ENCODE measurements at regions not wholly inside any gene's neighbourhood (a gene's known extent, or its start where the extent isn't known, plus 50 kb on each side); places are given as distances from the start of the nearest gene placed in this dataset.
A peak's percentile ranks its signal among the peaks of the same experiment; 100 is the strongest.

- in situ Hi-C loops (cut with HindIII; ENCODE audit: low pct_unique_long_range_greater_than_20kb, low sequenced_read_pairs) = no loop called here
- no peak for DNase-seq (ENCODE audit: low read depth, low spot score)
Observed at GRCh38 chr9:88237991-88238571, 99.8 kb upstream of the SPATA31C2 start.

DNA sequence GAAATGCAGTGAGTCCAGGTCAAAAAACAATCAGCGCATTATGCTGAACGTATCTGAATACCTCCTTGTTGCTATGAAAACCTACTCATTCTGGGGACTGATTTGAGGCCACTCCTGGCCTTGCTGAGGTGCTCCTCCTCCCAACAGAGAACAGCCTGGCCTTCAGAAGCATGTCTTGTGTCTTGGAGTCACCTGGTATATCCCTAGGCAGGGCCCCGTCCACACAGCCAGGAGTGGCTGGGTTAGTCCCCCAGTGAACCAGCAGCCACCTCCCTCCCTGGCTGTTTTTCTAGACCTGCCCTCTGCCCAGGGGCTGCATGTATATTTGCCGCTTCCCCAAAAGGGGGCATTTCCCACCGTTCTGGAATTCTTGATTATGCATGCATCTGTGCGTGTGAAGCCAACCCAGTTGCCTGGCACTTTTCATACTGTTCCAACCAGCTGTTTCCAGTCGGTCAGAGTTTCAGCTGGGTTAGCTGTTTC lies 99.2 kb upstream of the SPATA31C2 start:
- peak; percentile 45 for DNase-seq (ENCODE audit: low read depth, low spot score)
- in situ Hi-C loops (cut with HindIII; ENCODE audit: low pct_unique_long_range_greater_than_20kb, low sequenced_read_pairs) = no loop called here

- peak; percentile 40 for DNase-seq (ENCODE audit: low read depth, low spot score)
- in situ Hi-C loops (cut with HindIII; ENCODE audit: low pct_unique_long_range_greater_than_20kb, low sequenced_read_pairs) = no loop called here
Observed at GRCh38 chr9:88236511-88237478, 98.5 kb upstream of the SPATA31C2 start.

GRCh38 chr9:88235615-88236014 lies 97.3 kb upstream of the SPATA31C2 start:
- in situ Hi-C loops (cut with HindIII; ENCODE audit: low pct_unique_long_range_greater_than_20kb, low sequenced_read_pairs) = no loop called here
- DNase-seq (ENCODE audit: low read depth, low spot score) = no peak

DNA sequence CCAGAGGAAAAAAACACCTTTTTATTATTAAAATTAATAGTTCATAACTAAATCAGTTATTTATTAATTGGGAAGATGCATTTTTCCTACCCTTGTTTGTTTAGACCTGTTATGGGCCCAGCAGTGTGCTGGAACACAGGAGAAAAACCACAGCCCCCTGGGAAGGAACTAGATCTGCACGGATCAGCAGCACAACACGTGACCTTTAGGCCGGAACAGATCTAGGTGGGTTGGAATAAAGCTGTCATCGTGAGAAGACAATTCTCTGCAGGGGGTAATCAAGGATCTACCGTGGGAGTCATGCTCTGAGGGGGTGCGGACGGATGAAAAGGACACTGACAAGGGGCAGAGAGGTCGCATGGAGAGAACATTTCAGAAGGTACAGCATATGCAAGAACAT lies 95.8 kb upstream of the SPATA31C2 start:
- DNase-seq (ENCODE audit: low read depth, low spot score) = no peak
- in situ Hi-C loops (cut with HindIII; ENCODE audit: low pct_unique_long_range_greater_than_20kb, low sequenced_read_pairs) = no loop called here

- in situ Hi-C loops (cut with HindIII; ENCODE audit: low pct_unique_long_range_greater_than_20kb, low sequenced_read_pairs) = no loop called here
Observed at GRCh38 chr9:88233091-88233490, 94.8 kb upstream of the SPATA31C2 start.

DNA sequence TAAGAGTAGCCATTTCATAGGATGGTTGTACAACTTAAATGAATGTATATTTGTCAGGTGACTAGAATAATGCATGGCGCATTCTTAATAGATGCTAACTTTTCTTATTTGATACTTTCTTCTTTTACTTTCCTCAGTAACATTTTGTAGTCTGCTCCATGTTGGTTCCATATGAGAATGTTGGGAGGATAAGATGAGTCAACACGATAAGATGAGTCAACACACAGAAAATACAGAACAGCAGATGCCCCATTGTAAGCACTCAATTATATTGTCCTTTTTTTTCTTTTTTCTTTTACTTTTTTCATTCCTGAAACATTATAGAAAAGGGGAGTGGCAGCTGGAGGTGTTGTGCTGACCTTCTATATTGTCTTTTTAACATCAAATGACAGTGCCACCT lies 92.3 kb upstream of the SPATA31C2 start:
- no peak for DNase-seq (ENCODE audit: low read depth, low spot score)
- in situ Hi-C loops (cut with HindIII; ENCODE audit: low pct_unique_long_range_greater_than_20kb, low sequenced_read_pairs) = no loop called here

More at GRCh38 chr9:88233091-88233490, 94.8 kb upstream of the SPATA31C2 start:
- DNase-seq (ENCODE audit: low read depth, low spot score) = no peak

DNA sequence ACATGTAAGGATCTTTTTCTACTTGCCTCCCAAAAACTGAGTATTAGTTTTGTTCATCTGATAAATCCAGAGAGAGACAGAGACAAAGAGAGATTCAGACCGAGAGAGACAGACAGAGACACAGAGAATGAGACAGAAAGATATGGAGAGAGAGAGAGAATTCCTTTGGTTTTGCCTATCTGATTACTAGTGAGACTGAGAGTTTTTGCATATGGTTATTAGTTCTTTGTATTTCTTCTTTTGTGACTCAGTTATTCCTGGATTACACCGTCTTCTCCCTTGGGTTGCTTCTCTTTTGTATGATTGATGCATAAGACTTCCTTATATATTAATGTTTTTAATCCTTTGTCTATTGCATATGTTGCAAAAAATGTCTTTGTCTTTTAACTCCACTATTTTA lies 91.2 kb upstream of the SPATA31C2 start:
- DNase-seq (ENCODE audit: low read depth, low spot score) = no peak
- in situ Hi-C loops (cut with HindIII; ENCODE audit: low pct_unique_long_range_greater_than_20kb, low sequenced_read_pairs) = no loop called here

DNA sequence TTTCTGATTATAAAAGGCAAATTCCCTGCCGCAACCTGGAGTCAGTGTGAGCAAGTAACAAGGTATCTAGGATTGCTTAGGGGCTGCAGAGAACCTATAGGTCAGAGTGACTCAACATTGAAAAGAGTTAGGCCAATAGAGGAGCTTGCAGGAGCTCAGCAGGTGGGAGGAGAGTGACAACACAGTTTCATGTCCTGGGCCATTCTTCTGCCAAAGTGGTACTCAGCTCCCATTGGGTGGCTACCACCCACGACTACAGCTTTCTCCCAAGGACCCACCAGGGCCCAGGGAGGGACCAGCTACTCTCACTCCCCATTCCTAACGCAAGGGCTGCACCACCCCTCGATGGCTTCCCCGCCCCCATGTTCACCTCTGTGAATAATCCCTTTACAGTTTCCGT lies 86.7 kb upstream of the SPATA31C2 start:
- in situ Hi-C loops (cut with HindIII; ENCODE audit: low pct_unique_long_range_greater_than_20kb, low sequenced_read_pairs) = no loop called here
- no peak for DNase-seq (ENCODE audit: low read depth, low spot score)

GRCh38 chr9:88221105-88221504 lies 82.8 kb upstream of the SPATA31C2 start:
- in situ Hi-C loops (cut with HindIII; ENCODE audit: low pct_unique_long_range_greater_than_20kb, low sequenced_read_pairs) = no loop called here
- no peak for DNase-seq (ENCODE audit: low read depth, low spot score)

DNA sequence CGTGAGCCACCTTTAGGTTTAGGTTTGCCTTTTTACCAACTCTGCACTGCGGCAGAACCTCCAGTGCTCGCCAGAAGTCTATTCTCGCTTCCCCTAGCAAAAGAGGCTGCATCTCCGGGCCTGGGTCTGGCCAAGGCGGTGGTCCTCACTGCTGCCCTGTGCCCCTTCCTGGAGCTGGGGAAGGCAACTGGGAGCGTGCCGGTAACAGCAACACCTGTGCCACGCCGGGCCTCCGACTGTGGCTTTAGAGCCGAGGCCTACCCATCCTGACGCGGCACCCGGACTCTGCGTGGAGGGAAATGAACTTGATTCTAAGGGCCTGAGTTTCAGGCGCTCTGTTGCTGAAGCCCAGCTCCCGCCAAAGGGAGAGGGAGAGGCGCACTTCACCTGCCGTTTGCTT lies 82.4 kb upstream of the SPATA31C2 start:
- in situ Hi-C loops (cut with HindIII; ENCODE audit: low pct_unique_long_range_greater_than_20kb, low sequenced_read_pairs) = no loop called here
- DNase-seq (ENCODE audit: low read depth, low spot score) = no peak

- in situ Hi-C loops (cut with HindIII; ENCODE audit: low pct_unique_long_range_greater_than_20kb, low sequenced_read_pairs) = no loop called here
- DNase-seq (ENCODE audit: low read depth, low spot score) = no peak
Observed at GRCh38 chr9:88219601-88220000, 81.3 kb upstream of the SPATA31C2 start.

GRCh38 chr9:88218726-88219125 lies 80.5 kb upstream of the SPATA31C2 start:
- in situ Hi-C loops (cut with HindIII; ENCODE audit: low pct_unique_long_range_greater_than_20kb, low sequenced_read_pairs) = no loop called here

DNA sequence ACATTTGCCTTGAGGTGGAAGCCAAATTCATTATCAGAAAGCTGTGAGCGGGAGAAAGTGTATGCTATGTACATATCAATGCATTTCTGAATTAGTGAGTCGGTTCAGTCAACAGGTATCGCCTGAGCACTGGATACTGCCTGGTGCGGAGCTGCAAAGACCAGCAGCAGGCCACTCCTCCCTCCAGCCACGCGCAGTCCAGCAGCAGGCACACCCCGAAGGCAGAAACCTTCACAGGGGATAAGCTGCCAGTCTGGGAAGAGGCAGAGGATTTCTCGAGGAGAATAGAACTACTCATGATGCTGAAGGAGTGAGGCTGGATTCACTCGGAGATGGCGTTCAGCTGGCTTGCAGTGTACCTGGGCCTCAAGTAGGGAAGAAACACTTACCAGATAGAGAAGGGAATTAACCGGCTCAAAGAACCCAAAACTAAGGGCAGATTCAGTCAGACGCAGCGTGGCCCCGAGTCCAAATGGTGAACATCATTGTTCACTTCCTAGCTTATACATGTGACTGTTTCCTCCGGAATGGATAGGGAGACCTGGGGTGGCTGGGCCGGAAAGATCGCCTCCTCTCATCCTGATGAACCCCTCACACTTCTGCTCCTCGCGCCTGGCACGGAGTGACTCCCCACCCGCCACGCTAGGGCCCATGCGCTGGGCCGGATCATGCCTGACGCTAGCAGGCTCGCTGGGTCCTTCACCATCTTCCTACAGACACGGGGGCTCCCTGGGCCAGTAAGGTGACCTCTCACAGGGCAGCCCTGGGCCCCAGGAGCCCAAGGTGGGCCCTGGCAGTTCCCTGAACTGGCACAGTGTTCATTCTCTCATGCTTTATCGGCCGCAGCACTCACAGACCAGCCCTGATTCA lies 78.1 kb upstream of the SPATA31C2 start:
- DNase-seq (ENCODE audit: low read depth, low spot score) = no peak
- in situ Hi-C loops (cut with HindIII; ENCODE audit: low pct_unique_long_range_greater_than_20kb, low sequenced_read_pairs) = no loop called here

More at GRCh38 chr9:88218726-88219125, 80.5 kb upstream of the SPATA31C2 start:
- DNase-seq (ENCODE audit: low read depth, low spot score) = no peak

DNA sequence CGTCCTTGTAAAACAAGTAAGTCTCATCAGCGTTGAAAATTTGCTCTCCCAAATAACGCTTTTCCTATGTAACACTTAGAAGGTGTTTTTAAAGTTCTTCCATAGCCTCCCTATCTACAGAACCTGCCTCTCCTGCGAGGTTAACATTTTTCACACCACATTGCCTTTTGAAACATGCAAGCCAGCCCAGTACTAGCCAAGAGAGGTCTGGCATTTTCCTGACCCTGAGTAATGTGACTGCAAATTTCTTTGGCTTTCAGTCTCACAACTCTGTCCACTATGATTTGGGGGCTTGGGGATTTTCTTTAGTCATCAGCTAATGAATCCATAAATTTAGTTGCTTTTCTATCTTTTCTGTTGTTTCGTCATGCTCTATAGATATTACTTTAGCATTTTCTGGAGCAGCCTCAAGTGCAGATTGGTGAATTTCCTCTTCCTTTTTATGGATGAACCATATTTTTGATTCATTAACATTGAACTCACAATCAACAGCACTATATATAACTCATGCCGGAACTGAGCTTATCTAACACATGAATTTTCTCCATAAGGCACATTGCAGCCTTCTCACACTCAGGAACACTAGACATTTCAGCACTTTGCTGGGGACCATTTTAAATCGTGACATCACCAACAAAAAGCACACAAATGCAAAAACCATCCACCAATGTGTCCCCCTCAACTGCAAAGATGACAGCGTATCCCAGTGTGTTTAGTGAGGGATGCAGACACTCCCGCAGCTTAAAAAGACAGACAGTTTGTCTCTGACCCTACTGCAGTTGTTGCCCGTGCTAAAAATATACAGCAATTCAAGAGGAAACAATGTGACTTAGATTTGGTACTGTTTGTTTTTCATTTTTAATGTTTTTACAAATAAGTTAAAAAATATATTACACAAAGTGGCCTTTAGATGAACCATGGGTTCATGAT lies 77.2 kb upstream of the SPATA31C2 start:
- in situ Hi-C loops (cut with HindIII; ENCODE audit: low pct_unique_long_range_greater_than_20kb, low sequenced_read_pairs) = no loop called here
- no peak for DNase-seq (ENCODE audit: low read depth, low spot score)

DNA sequence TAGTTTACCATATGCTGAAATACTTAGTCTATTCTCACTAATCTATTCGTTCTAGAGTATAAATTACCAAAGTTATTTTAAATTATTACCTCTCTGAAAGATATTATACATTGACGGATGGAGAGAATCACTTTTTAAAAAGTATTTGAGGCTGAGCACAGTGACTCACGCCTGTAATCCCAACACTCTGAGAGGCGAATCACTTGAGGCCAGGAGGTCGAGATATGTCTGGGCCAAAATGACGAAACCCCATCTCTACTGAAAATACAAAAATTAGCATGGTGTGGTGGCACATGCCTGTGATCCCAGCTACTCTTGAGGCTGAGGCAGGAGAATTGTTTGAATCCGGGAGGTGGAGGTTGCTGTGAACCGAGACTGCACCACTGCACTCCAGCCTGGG lies 64.0 kb upstream of the SPATA31C2 start:
- DNase-seq (ENCODE audit: low read depth, low spot score) = no peak
- in situ Hi-C loops (cut with HindIII; ENCODE audit: low pct_unique_long_range_greater_than_20kb, low sequenced_read_pairs) = no loop called here

DNA sequence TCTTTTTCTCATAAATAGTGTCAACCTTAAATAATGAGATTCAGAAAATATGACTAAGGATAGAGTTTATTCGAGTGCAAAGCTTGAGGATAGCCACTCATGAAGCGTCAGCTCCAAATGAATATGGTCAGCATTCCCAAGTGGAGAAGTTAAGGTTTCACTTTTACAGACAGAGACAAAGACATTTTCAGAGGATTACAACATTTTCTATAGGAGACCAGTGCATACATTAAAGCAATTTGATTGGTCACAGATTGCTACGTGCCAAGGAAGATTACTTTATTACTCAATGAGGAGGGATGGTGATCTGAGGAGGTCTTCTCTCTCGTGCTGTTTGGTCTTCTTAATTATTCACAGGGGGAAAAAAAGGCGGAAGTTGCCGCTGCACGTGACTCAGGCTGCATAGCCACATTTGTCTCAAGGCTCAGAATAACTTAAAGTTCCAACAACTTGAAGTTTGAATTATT lies 60.1 kb upstream of the SPATA31C2 start:
- DNase-seq (ENCODE audit: low read depth, low spot score) = no peak

More for the DNA sequence above, 60.1 kb upstream of the SPATA31C2 start:
- in situ Hi-C loops (cut with HindIII; ENCODE audit: low pct_unique_long_range_greater_than_20kb, low sequenced_read_pairs) = no loop called here
